Gastroesophageal sphincter (tissue), 4 donors: ENCODE measurements at regions not wholly inside any gene's neighbourhood (a gene's known extent, or its start where the extent isn't known, plus 50 kb on each side); places are given as distances from the start of the nearest gene placed in this dataset.
A peak's percentile ranks its signal among the peaks of the same experiment; 100 is the strongest.

Experiments used
- ATAC-seq: fragments of 150-250 bp; one replicate; pipeline ENCODE4 v1.9.1; 2016; ENCODE audit warnings: mild to moderate bottlenecking, moderate library complexity
- H3K27ac ChIP-seq, 4 donors: fragments of 200-600 bp; sonication (generic) in 3 of 4; 1 replicate in 3 of 4; 2 replicates in 1 of 4; pipeline ENCODE4 v1.5.1; 2016 to 2019
- H3K27me3 ChIP-seq: fragments of 200-600 bp; sonication (generic); one replicate; pipeline ENCODE4 v1.5.1; 2019
- H3K36me3 ChIP-seq, 2 donors: fragments of 200-600 bp; sonication (generic); one replicate each; pipeline ENCODE4 v1.5.1; 2019; ENCODE audit warnings: control low read depth in 1 of 2
- H3K4me1 ChIP-seq, 3 donors: fragments of 200-600 bp; sonication (generic); 1 replicate in 2 of 3; 2 replicates in 1 of 3; pipeline ENCODE4 v1.5.1; 2016 to 2019; ENCODE audit warnings: control low read depth in 2 of 3
- H3K4me3 ChIP-seq, 2 donors: fragments of 200-600 bp; sonication (generic); one replicate each; pipeline ENCODE4 v1.5.1; 2019; ENCODE audit warnings: mild to moderate bottlenecking in 1 of 2, moderate library complexity in 1 of 2
- H3K9me3 ChIP-seq, 3 donors: fragments of 200-600 bp; sonication (generic); one replicate each; pipeline ENCODE4 v1.5.1; 2017 to 2019; ENCODE audit warnings: control low read depth in 2 of 3
- EP300 ChIP-seq: sonication (generic); formaldehyde crosslinking; IDR thresholded peaks from one replicate; pipeline ENCODE4 v1.6.1; 2017; ENCODE audit warnings: antibody characterized with exemption, mild to moderate bottlenecking
- POLR2A ChIP-seq, 2 donors: fragments of 450-650 bp; IDR thresholded peaks; one replicate each; pipeline ENCODE4 v1.6.1; 2017; ENCODE audit warnings: antibody characterized with exemption in 2 of 2, mild to moderate bottlenecking in 2 of 2, moderate library complexity in 1 of 2
- POLR2AphosphoS5 ChIP-seq: sonication (generic); formaldehyde crosslinking; IDR thresholded peaks from one replicate; pipeline ENCODE4 v1.6.1; 2017; ENCODE audit warnings: antibody characterized with exemption
- WGBS, 2 donors: methylation state at CpG; one replicate each; pipeline ENCODE4 v1.1.5; 2018; ENCODE audit warnings: low coverage in 1 of 2; 5-methylcytosine and 5-hydroxymethylcytosine counted together
- TF ChIP-seq, protein P1 (sequence below), 4 experiments: fragments of 200-600 bp in 2 of 4; fragments of 450-650 bp in 2 of 4; sonication (generic) in 1 of 4; IDR thresholded peaks; one replicate each; pipeline ENCODE4 v1.5.1; 2017 to 2019; ENCODE audit warnings: antibody characterized with exemption in 4 of 4, mild to moderate bottlenecking in 2 of 4, moderate library complexity in 2 of 4

DNA sequence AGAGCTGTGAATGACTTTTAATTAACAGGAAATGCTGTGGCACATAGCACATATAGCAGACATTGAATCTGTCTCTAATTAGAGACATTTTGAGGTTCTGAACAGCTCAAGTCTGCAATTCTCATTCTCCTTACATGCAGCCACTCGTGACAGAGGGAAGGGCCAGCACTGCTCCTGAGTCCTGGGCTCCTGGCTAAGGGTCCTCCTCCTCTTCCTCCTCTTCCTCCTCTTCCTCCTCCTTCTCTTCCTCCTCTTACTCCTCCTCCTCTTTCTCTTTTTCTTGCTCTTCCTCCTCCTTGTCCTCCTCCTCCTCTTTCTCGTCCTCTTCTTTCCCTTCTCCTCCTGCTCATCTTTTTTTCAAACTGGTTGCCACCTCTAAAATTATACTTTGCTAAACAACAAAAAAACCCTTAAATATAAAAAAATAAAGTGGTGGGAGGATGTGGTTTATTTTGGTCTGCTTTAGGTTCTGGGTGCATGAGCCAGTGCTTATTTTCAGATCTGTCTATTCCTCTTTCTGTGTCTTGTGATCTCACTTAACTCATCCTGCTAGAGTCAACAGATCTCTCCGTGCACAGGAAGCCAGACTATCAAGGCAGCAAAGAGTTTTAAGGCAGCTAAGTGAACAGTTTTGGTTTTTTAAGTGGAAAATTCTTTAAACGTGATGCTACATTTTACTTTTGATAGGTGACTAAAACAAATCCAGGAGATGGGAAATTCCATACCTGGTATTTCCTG is 159.3 kb downstream of the CD83 start:
- 31 to 72% methylated on average over 2 to 4 of the region's 4 CpGs for WGBS, 2 donors
- H3K9me3 ChIP-seq = peaks cover 0 to 12% (median 0%) of the 10 kb centered on the region in 3 donors
- peaks cover 0 to 20% (median 7%) of the 10 kb centered on the region in 3 donors for H3K4me1 ChIP-seq
- H3K27ac ChIP-seq = peak overlapping the region in 2 of 4 donors; percentile 38 to 50
- no peak overlapping the region for H3K4me3 ChIP-seq
- no peaks in the 10 kb centered on the region for H3K27me3 ChIP-seq
- ATAC-seq = peak; percentile 39
- no peaks in the 10 kb centered on the region for H3K36me3 ChIP-seq
- no peak for TF ChIP-seq POLR2AphosphoS5
- no peak for TF ChIP-seq POLR2A (IDR thresholded peaks at IDR 0.05)
- no peak for TF ChIP-seq EP300
- TF ChIP-seq, protein P1, sequence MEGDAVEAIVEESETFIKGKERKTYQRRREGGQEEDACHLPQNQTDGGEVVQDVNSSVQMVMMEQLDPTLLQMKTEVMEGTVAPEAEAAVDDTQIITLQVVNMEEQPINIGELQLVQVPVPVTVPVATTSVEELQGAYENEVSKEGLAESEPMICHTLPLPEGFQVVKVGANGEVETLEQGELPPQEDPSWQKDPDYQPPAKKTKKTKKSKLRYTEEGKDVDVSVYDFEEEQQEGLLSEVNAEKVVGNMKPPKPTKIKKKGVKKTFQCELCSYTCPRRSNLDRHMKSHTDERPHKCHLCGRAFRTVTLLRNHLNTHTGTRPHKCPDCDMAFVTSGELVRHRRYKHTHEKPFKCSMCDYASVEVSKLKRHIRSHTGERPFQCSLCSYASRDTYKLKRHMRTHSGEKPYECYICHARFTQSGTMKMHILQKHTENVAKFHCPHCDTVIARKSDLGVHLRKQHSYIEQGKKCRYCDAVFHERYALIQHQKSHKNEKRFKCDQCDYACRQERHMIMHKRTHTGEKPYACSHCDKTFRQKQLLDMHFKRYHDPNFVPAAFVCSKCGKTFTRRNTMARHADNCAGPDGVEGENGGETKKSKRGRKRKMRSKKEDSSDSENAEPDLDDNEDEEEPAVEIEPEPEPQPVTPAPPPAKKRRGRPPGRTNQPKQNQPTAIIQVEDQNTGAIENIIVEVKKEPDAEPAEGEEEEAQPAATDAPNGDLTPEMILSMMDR (IDR thresholded peaks at IDR 0.05) = no peak

DNA sequence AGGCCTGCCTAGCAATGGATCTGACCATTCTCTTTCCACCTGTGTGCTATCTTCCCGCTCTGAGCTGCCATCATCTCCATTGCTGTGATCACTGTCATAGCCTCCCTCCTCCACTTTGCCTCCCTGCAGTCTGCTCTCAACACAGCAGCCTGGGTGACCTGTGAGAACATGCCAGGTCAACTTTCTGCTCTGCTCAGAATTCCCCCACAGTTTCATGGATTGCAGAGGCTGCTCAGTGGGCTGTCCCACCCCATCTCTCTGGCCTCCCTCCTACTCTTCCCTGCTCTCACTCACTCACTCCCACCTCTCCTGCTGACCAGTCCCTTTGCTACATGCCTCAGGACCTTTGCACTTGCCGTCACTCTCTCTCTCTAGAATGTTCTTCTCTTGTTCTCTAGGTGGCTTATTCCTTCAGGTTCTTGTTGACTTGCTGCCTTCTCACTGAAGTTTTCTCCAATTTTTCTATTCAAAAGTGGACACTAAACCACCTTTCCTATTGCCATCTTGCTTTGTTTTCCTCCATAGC is 159.9 kb downstream of the CD83 start:
- H3K27ac ChIP-seq = peak overlapping the region in 1 of 4 donors; percentile 38
- H3K36me3 ChIP-seq = no peaks in the 10 kb centered on the region
- no peak overlapping the region for H3K4me3 ChIP-seq
- peaks cover 0 to 20% (median 7%) of the 10 kb centered on the region in 3 donors for H3K4me1 ChIP-seq
- no peak for TF ChIP-seq POLR2A (IDR thresholded peaks at IDR 0.05)
- TF ChIP-seq POLR2AphosphoS5 = no peak
- TF ChIP-seq EP300 = no peak
- TF ChIP-seq, protein P1 (IDR thresholded peaks at IDR 0.05) = no peak
- no peaks in the 10 kb centered on the region for H3K27me3 ChIP-seq
- H3K9me3 ChIP-seq = peaks cover 0 to 12% (median 0%) of the 10 kb centered on the region in 3 donors
- WGBS, 2 donors = 87% methylated on average over 2 of the region's 2 CpGs; no CpG with 5 or more reads in 1 of the 2 donors
- no peak for ATAC-seq

DNA sequence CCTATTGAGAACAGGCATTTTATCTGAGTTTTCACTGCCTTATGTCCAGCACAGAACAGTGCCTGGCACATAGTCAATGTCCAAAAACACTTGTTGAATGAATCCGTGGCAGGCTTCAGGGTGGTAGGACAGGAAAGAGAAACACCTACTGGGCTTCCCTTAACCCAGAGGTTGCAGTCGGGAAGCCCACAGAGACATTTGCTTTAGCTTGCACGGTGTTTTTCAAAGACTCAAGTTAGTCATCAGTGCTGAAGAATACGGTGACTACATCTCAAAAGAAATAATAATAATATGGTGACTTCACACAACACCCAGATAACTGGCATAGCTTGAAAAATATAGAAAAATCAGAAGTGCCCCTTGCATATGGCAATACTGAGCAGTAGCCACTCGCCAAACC is 160.4 kb downstream of the CD83 start:
- Histone ChIP-seq H3K27ac (no peak overlapping the region), H3K36me3 (no peaks in the 10 kb centered on the region), H3K4me3 (no peak overlapping the region), H3K9me3 (peaks cover 0 to 12% (median 0%) of the 10 kb centered on the region in 3 donors), H3K4me1 (peaks cover 0 to 20% (median 7%) of the 10 kb centered on the region in 3 donors), H3K27me3 (no peaks in the 10 kb centered on the region)
- TF ChIP-seq POLR2AphosphoS5 (no peak), POLR2A (IDR thresholded peaks at IDR 0.05) (no peak), EP300 (no peak)
- TF ChIP-seq, protein P1 (IDR thresholded peaks at IDR 0.05) = no peak
- WGBS, 2 donors = 91 to 97% methylated on average over 4 of the region's 5 CpGs
- ATAC-seq = no peak

DNA sequence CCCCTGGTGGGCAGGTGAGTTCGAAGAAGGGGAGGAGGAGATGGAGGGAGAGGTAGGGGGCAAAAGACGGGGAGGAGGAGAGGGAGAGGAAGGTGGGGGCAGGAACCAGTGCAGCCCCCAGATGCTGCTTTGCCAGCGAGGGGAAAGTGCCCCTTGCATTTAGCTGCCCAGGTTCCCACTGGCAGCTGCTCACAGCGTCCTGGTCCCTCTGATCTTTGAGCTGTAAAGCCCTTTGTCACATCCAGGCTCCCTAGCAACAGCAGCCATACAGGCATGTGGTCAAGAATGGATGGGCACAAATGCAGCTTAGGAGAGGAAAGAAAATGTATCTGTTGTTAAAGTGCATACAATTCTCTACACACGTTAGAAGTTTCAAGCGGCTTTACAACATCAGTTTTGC is 160.9 kb downstream of the CD83 start:
- Histone ChIP-seq H3K36me3 (no peaks in the 10 kb centered on the region), H3K4me3 (no peak overlapping the region), H3K4me1 (peaks cover 0 to 20% (median 7%) of the 10 kb centered on the region in 3 donors), H3K9me3 (peaks cover 0 to 12% (median 0%) of the 10 kb centered on the region in 3 donors), H3K27me3 (no peaks in the 10 kb centered on the region), H3K27ac (no peak overlapping the region)
- no peak for ATAC-seq
- TF ChIP-seq POLR2A (IDR thresholded peaks at IDR 0.05) = no peak
- no peak for TF ChIP-seq EP300
- no peak for TF ChIP-seq POLR2AphosphoS5
- TF ChIP-seq, protein P1 (IDR thresholded peaks at IDR 0.05) = no peak
- WGBS, 2 donors = 78 to 94% methylated on average over 2 to 6 of the region's 6 CpGs
